ENCODE measurements at regions not wholly inside any gene's neighbourhood (a gene's known extent, or its start where the extent isn't known, plus 50 kb on each side); places are given as distances from the start of the nearest gene placed in this dataset.

GRCh38 chr17:79188048-79188447 is 113.4 kb downstream of the ENGASE start:
- H3K4me1 ChIP-seq = peaks cover 0 to 10% (median 0%) of the 10 kb centered on the region in 4 donors
- H3K4me3 ChIP-seq = no peak overlapping the region
- H3K27ac ChIP-seq = no peak overlapping the region
- no peak for TF ChIP-seq POLR2A (IDR thresholded peaks at IDR 0.05)
- no peak for TF ChIP-seq EP300 (IDR thresholded peaks at IDR 0.05)
- no peak for TF ChIP-seq CTCF (IDR thresholded peaks at IDR 0.05)
- H3K9me3 ChIP-seq = no peaks in the 10 kb centered on the region
- 19 to 20% methylated on average over 9 to 11 of the region's 14 CpGs for WGBS, 2 donors
- no peaks in the 10 kb centered on the region for H3K36me3 ChIP-seq
- DNase-seq (ENCODE audit: low spot score in 2 of 2) = no peak
- peaks cover 0 to 90% of the 10 kb centered on the region in 2 donors for H3K27me3 ChIP-seq

- no peak for DNase-seq (ENCODE audit: low spot score in 2 of 2)
- Histone ChIP-seq H3K9me3 (no peaks in the 10 kb centered on the region), H3K4me1 (peaks cover 0 to 10% (median 0%) of the 10 kb centered on the region in 4 donors), H3K36me3 (no peaks in the 10 kb centered on the region), H3K27ac (no peak overlapping the region), H3K4me3 (no peak overlapping the region), H3K27me3 (peaks cover 0 to 89% of the 10 kb centered on the region in 2 donors)
- WGBS, 2 donors = 80 to 82% methylated on average over 10 to 12 of the region's 12 CpGs
- TF ChIP-seq POLR2A (IDR thresholded peaks at IDR 0.05) (no peak), CTCF (IDR thresholded peaks at IDR 0.05) (no peak), EP300 (IDR thresholded peaks at IDR 0.05) (no peak)
Observed at GRCh38 chr17:79187186-79187585, 112.6 kb downstream of the ENGASE start.

- no peaks in the 10 kb centered on the region for H3K36me3 ChIP-seq
- no peak overlapping the region for H3K27ac ChIP-seq
- no peak for DNase-seq (ENCODE audit: low spot score in 2 of 2)
- peaks cover 0 to 90% of the 10 kb centered on the region in 2 donors for H3K27me3 ChIP-seq
- 61 to 70% methylated on average over 6 to 10 of the region's 10 CpGs for WGBS, 2 donors
- TF ChIP-seq CTCF (IDR thresholded peaks at IDR 0.05) (no peak), POLR2A (IDR thresholded peaks at IDR 0.05) (no peak), EP300 (IDR thresholded peaks at IDR 0.05) (no peak)
- peaks cover 0 to 10% (median 0%) of the 10 kb centered on the region in 4 donors for H3K4me1 ChIP-seq
- H3K4me3 ChIP-seq = no peak overlapping the region
- no peaks in the 10 kb centered on the region for H3K9me3 ChIP-seq
Observed at GRCh38 chr17:79186406-79186805, 111.8 kb downstream of the ENGASE start.

DNA sequence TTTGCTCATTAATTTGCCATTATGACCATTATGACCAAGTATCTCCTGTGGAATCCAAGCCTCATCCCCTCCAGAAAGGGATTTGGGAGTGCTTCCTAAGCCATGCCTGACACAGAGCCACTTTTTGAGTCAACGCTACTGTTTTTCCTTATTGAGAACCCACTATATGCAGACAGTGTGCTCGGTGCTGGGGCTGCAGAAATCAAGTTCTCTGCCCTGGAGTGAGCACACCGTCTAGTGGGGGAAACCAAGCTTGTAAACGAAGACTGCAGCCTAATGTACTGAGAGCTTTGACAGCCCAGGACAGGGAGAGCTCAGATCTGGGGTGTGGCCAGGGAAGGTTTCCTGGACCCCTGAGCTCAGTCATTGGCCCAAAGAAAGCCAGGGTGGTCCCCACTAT is 111.0 kb downstream of the ENGASE start:
- H3K27me3 ChIP-seq = peaks cover 0 to 87% of the 10 kb centered on the region in 2 donors
- no peak for DNase-seq (ENCODE audit: low spot score in 2 of 2)
- H3K27ac ChIP-seq = no peak overlapping the region
- no peak for TF ChIP-seq POLR2A (IDR thresholded peaks at IDR 0.05)
- TF ChIP-seq CTCF (IDR thresholded peaks at IDR 0.05) = no peak
- no peak for TF ChIP-seq EP300 (IDR thresholded peaks at IDR 0.05)
- H3K4me1 ChIP-seq = peaks cover 0 to 10% (median 0%) of the 10 kb centered on the region in 4 donors
- no peaks in the 10 kb centered on the region for H3K36me3 ChIP-seq
- no peak overlapping the region for H3K4me3 ChIP-seq
- WGBS, 2 donors = 68 to 73% methylated on average over 4 of the region's 4 CpGs
- no peaks in the 10 kb centered on the region for H3K9me3 ChIP-seq

DNA sequence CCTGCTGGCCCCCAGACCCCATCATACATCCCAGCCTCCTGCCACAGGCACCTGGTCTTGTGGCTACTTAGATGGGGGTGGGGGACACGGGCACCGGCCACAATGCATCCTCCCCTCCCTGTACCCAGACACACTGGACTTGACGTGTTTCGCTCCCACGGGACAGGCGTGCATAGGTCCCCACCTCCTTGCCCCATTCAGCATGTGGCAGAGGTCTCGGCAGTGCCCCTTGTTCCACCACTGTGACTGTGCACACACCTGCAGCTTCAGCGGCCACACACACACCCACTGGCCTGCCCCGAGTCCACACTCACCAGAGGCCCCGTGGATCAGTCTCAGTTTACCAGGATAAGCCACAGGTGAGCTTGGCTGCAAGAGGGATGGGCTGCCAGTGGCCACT is 109.6 kb downstream of the ENGASE start:
- Histone ChIP-seq H3K4me3 (no peak overlapping the region), H3K27me3 (peaks cover 0 to 79% of the 10 kb centered on the region in 2 donors), H3K36me3 (no peaks in the 10 kb centered on the region), H3K4me1 (peaks cover 0 to 10% (median 0%) of the 10 kb centered on the region in 4 donors), H3K27ac (no peak overlapping the region), H3K9me3 (no peaks in the 10 kb centered on the region)
- WGBS, 2 donors = 54 to 63% methylated on average over 6 to 10 of the region's 10 CpGs
- no peak for TF ChIP-seq POLR2A (IDR thresholded peaks at IDR 0.05)
- TF ChIP-seq EP300 (IDR thresholded peaks at IDR 0.05) = no peak
- no peak for TF ChIP-seq CTCF (IDR thresholded peaks at IDR 0.05)
- no peak for DNase-seq (ENCODE audit: low spot score in 2 of 2)

Measured in tibial nerve (tissue), 4 donors.